SK-N-SH (cell line): ENCODE measurements at regions not wholly inside any gene's neighbourhood (a gene's known extent, or its start where the extent isn't known, plus 50 kb on each side); places are given as distances from the start of the nearest gene placed in this dataset.

Experiments used
- CTCF ChIA-PET: fragments of 300-600, 350-600 bp; formaldehyde crosslinking; extraction: SDS; loops from one replicate; lab custom pipeline; 2021; lab: Yijun Ruan, JAX
- POLR2A ChIA-PET: fragments of 350-600 bp; sonication (Branson Sonifier 250); formaldehyde crosslinking; extraction: SDS; loops from one replicate; lab custom pipeline; 2020; ENCODE audit warnings: antibody characterized with exemption, inconsistent platforms; lab: Yijun Ruan, JAX
- DNase-seq: peaks from one replicate; pipeline ENCODE4 v3.0.0; 2012
- H2AFZ ChIP-seq: fragments of 200-600 bp; sonication (generic); 2 replicates; pipeline ENCODE4 v1.8.1; 2016; ENCODE audit warnings: antibody characterized with exemption, mild to moderate bottlenecking, low read depth
- H3F3A ChIP-seq: fragments of 200-600 bp; sonication (generic); replicated peaks from 2 replicates; pipeline ENCODE3; 2016; ENCODE audit warnings: antibody characterized with exemption, mild to moderate bottlenecking; ENCODE audit not compliant: insufficient read depth
- H3K27ac ChIP-seq, 2 experiments: fragments of 200-500 bp in 1 of 2; fragments of 200-600 bp in 1 of 2; sonication (Bioruptor generic) in 1 of 2; sonication (generic), shearing (Covaris generic) in 1 of 2; 2 replicates each; pipeline versions ENCODE4 v1.5.1 to v1.6.1; 2014 to 2016; ENCODE audit warnings: low read depth in 2 of 2, inconsistent platforms in 1 of 2, low read length in 1 of 2, mild to moderate bottlenecking in 1 of 2, mixed read lengths in 1 of 2
- H3K27me3 ChIP-seq: fragments of 200-600 bp; sonication (generic), shearing (Covaris generic); 2 replicates; pipeline ENCODE4 v1.6.1; 2016; ENCODE audit warnings: mixed run types; ENCODE audit not compliant: insufficient read depth
- H3K36me3 ChIP-seq, 2 experiments: fragments of 200-500 bp in 1 of 2; fragments of 200-600 bp in 1 of 2; sonication (Bioruptor generic) in 1 of 2; sonication (generic) in 1 of 2; replicated peaks in 1 of 2; 2 replicates each; pipeline versions ENCODE3 to v1.5.1; 2014 to 2016; ENCODE audit warnings: low read length in 1 of 2, mild to moderate bottlenecking in 1 of 2; ENCODE audit not compliant: insufficient read depth in 2 of 2, control insufficient read depth in 1 of 2
- H3K4me1 ChIP-seq, 2 experiments: fragments of 200-500 bp in 1 of 2; fragments of 200-600 bp in 1 of 2; sonication (Bioruptor generic) in 1 of 2; sonication (generic), shearing (Covaris generic) in 1 of 2; 2 replicates each; pipeline versions ENCODE4 v1.5.1 to v1.6.1; 2014 to 2016; ENCODE audit warnings: low read depth in 1 of 2, low read length in 1 of 2, mixed run types in 1 of 2; ENCODE audit not compliant: insufficient read depth in 2 of 2, control insufficient read depth in 1 of 2
- H3K4me2 ChIP-seq: fragments of 200-600 bp; sonication (generic), shearing (Covaris generic); 2 replicates; pipeline ENCODE4 v1.6.1; 2017; ENCODE audit warnings: mixed run types
- H3K4me3 ChIP-seq, 2 experiments: fragments of 200-500 bp in 1 of 2; fragments of 200-600 bp in 1 of 2; sonication (Bioruptor generic) in 1 of 2; sonication (generic), shearing (Covaris generic) in 1 of 2; 2 replicates each; pipeline versions ENCODE4 v1.5.1 to v1.8.1; 2014 to 2016; ENCODE audit warnings: low read depth in 2 of 2, inconsistent platforms in 1 of 2, low read length in 1 of 2, mild to moderate bottlenecking in 1 of 2, mixed read lengths in 1 of 2, moderate library complexity in 1 of 2
- H3K79me2 ChIP-seq: fragments of 200-600 bp; sonication (generic); 2 replicates; pipeline ENCODE4 v1.8.1; 2017; ENCODE audit warnings: mild to moderate bottlenecking; ENCODE audit not compliant: insufficient read depth
- H3K9ac ChIP-seq: fragments of 200-600 bp; sonication (generic); 2 replicates; pipeline ENCODE4 v1.6.1; 2017; ENCODE audit warnings: mixed run types
- H3K9me2 ChIP-seq: fragments of 200-600 bp; sonication (generic); 2 replicates; pipeline ENCODE4 v1.6.1; 2017; ENCODE audit warnings: mixed run types
- H3K9me3 ChIP-seq: fragments of 200-600 bp; sonication (generic); 2 replicates; pipeline ENCODE4 v1.6.1; 2017; ENCODE audit warnings: mixed run types, mild to moderate bottlenecking, moderate library complexity
- H4K20me1 ChIP-seq: fragments of 200-600 bp; sonication (generic); 2 replicates; pipeline ENCODE4 v1.6.1; 2017; ENCODE audit warnings: mild to moderate bottlenecking, mixed run types; ENCODE audit not compliant: insufficient read depth
- CTCF ChIP-seq: fragments of 200-600 bp; sonication (generic); IDR thresholded peaks from 2 replicates; pipeline ENCODE4 v1.6.1; 2017; ENCODE audit warnings: antibody characterized with exemption, mild to moderate bottlenecking, moderate library complexity
- POLR2AphosphoS5 ChIP-seq: IDR thresholded peaks from 2 replicates; pipeline ENCODE4 v1.6.1; 2012; ENCODE audit warnings: low read depth, low read length
- RAD21 ChIP-seq: IDR thresholded peaks from 2 replicates; pipeline ENCODE4 v1.6.1; 2012; ENCODE audit warnings: mild to moderate bottlenecking, low read length
- RCOR1 ChIP-seq: fragments of 150-350 bp; IDR thresholded peaks from 2 replicates; pipeline ENCODE4 v1.6.1; 2017; ENCODE audit warnings: antibody characterized with exemption, low read length
- REST ChIP-seq: IDR thresholded peaks from 2 replicates; pipeline ENCODE4 v1.6.1; 2012; ENCODE audit warnings: mild to moderate bottlenecking, low read depth, low read length, moderate library complexity
- SMC3 ChIP-seq: IDR thresholded peaks from 2 replicates; pipeline ENCODE4 v1.6.1; 2012; ENCODE audit warnings: low read depth, low read length, improper control_type of control experiment
- TAF1 ChIP-seq: IDR thresholded peaks from 2 replicates; pipeline ENCODE4 v1.6.1; 2012; ENCODE audit warnings: low read depth, mild to moderate bottlenecking, low read length, moderate library complexity, borderline replicate concordance
- USF2 ChIP-seq: fragments of 150-350 bp; IDR thresholded peaks from 2 replicates; pipeline ENCODE4 v1.6.1; 2017; ENCODE audit warnings: antibody characterized with exemption, low read length, low read depth, borderline replicate concordance
- WGBS: methylation state at CpG from one replicate; pipeline ENCODE4 v1.1.6; 2017; ENCODE audit warnings: low lambda C conversion rate; 5-methylcytosine and 5-hydroxymethylcytosine counted together
- TF ChIP-seq, protein P1 (sequence below): fragments of 150-350 bp; IDR thresholded peaks from 2 replicates; pipeline ENCODE4 v1.6.1; 2016; ENCODE audit warnings: mild to moderate bottlenecking, low read depth, low read length

DNA sequence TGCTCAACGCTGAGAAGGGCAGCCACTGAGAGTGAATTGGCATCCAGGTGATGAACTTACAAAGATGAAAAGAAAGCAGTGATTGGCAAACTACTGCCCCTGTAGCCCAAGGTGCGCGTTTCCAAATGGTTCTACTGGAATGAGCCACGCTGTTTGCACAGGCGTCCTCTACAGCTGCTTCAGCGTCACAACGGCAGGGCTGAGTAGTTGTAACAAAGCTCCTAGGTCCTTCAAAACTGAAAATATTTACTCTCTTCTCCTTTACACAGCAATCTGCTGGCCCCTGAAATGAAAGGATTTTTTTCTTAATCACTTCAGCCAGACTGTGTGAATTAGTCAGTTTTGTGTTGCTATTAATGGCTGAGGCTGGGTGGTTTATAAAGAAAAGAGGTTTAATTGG is 107.2 kb upstream of the FOXF1 start (continued):
- TF ChIP-seq USF2 = no peak
- TF ChIP-seq, protein P1, sequence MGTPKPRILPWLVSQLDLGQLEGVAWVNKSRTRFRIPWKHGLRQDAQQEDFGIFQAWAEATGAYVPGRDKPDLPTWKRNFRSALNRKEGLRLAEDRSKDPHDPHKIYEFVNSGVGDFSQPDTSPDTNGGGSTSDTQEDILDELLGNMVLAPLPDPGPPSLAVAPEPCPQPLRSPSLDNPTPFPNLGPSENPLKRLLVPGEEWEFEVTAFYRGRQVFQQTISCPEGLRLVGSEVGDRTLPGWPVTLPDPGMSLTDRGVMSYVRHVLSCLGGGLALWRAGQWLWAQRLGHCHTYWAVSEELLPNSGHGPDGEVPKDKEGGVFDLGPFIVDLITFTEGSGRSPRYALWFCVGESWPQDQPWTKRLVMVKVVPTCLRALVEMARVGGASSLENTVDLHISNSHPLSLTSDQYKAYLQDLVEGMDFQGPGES = no peak

GRCh38 chr16:86403541-86404163 is 106.7 kb upstream of the FOXF1 start:
- ChIA-PET POLR2A (no interaction called here), CTCF (no interaction called here)
- TF ChIP-seq SMC3 (0 out of 2 replicates have a peak, but pooled peaks have one; percentile 18), POLR2AphosphoS5 (no peak), CTCF (0 out of 2 replicates have a peak, but pooled peaks have one; percentile 14), REST (no peak), TAF1 (no peak), RCOR1 (no peak), RAD21 (0 out of 2 replicates have a peak, but pooled peaks have one; percentile 12)
- TF ChIP-seq, protein P1 = no peak
- H3K9ac ChIP-seq = no peak overlapping the region
- 48% methylated on average over 8 of the region's 8 CpGs for WGBS
- no peaks in the 10 kb centered on the region for H4K20me1 ChIP-seq
- no peak overlapping the region for H3K27ac ChIP-seq
- no peaks in the 10 kb centered on the region for H3K36me3 ChIP-seq
- peaks cover 8% of the 10 kb centered on the region for H3F3A ChIP-seq
- H3K4me3 ChIP-seq = no peak overlapping the region
- H3K27me3 ChIP-seq = no peaks in the 10 kb centered on the region
- no peak overlapping the region for H2AFZ ChIP-seq
- H3K79me2 ChIP-seq = no peaks in the 10 kb centered on the region
- no peaks in the 10 kb centered on the region for H3K9me3 ChIP-seq
- no peak for DNase-seq
- H3K4me2 ChIP-seq = no peak overlapping the region
- no peaks in the 10 kb centered on the region for H3K4me1 ChIP-seq
- H3K9me2 ChIP-seq = no peaks in the 10 kb centered on the region
